Gastrocnemius medialis (tissue), 4 donors: ENCODE measurements at regions not wholly inside any gene's neighbourhood (a gene's known extent, or its start where the extent isn't known, plus 50 kb on each side); places are given as distances from the start of the nearest gene placed in this dataset.

Source experiments
- ATAC-seq, 2 donors: fragments of 150-250 bp; one replicate each; pipeline ENCODE4 v1.9.1; 2016
- DNase-seq, 2 donors: peaks; one replicate each; pipeline ENCODE4 v3.0.0-alpha.2; 2019
- H3K27ac ChIP-seq, 4 donors: fragments of 200-600 bp; sonication (generic); 1 replicate in 1 of 4; 2 replicates in 3 of 4; pipeline ENCODE4 v1.5.1; 2016 to 2018; ENCODE audit warnings: mild to moderate bottlenecking in 2 of 4, moderate library complexity in 1 of 4
- H3K27me3 ChIP-seq, 3 donors: fragments of 200-600 bp; sonication (generic) in 2 of 3; 1 replicate in 1 of 3; 2 replicates in 2 of 3; pipeline versions ENCODE4 v1.5.1 to v1.6.0; 2016 to 2019; ENCODE audit warnings: mild to moderate bottlenecking in 1 of 3, moderate library complexity in 1 of 3
- H3K36me3 ChIP-seq, 2 donors: fragments of 200-600 bp; sonication (generic) in 1 of 2; one replicate each; pipeline ENCODE4 v1.5.1; 2017 to 2018
- H3K4me1 ChIP-seq, 2 donors: fragments of 200-600 bp; sonication (generic) in 1 of 2; one replicate each; pipeline ENCODE4 v1.5.1; 2016 to 2017; ENCODE audit warnings: mild to moderate bottlenecking in 2 of 2
- H3K4me3 ChIP-seq, 4 donors: fragments of 200-600 bp; sonication (generic) in 3 of 4; 1 replicate in 1 of 4; 2 replicates in 3 of 4; pipeline ENCODE4 v1.5.1; 2016 to 2019; ENCODE audit warnings: mild to moderate bottlenecking in 2 of 4
- H3K9me3 ChIP-seq, 3 donors: fragments of 200-600 bp; sonication (generic) in 2 of 3; 1 replicate in 1 of 3; 2 replicates in 2 of 3; pipeline ENCODE4 v1.5.1; 2016 to 2019
- POLR2A ChIP-seq, 2 donors: fragments of 450-650 bp; IDR thresholded peaks; one replicate each; pipeline ENCODE4 v1.6.1; 2017; ENCODE audit warnings: antibody characterized with exemption in 2 of 2, mild to moderate bottlenecking in 2 of 2, moderate library complexity in 2 of 2
- in situ Hi-C, 4 donors: fragments of 200-750 bp; cut with MboI; loops; one replicate each; pipeline versions ENCODE4 v1.15.0 to v1.8.0; 2017; ENCODE audit warnings: low sequenced_read_pairs in 4 of 4
- intact Hi-C: fragments of 100-400 bp; cut with DNase I; formaldehyde crosslinking; loops from one replicate; pipeline ENCODE4 v1.15.1; 2023; ENCODE audit warnings: low total_unique reads
- TF ChIP-seq, protein P1 (sequence below), 5 experiments: fragments of 450-650 bp in 3 of 5; fragments of 200-600 bp in 2 of 5; sonication (generic) in 2 of 5; IDR thresholded peaks in 4 of 5; conservative IDR thresholded peaks in 1 of 5; 1 replicate in 4 of 5; 2 replicates in 1 of 5; pipeline ENCODE4 v1.5.1; 2016 to 2019; ENCODE audit warnings: antibody characterized with exemption in 5 of 5, mild to moderate bottlenecking in 3 of 5, moderate library complexity in 3 of 5

DNA sequence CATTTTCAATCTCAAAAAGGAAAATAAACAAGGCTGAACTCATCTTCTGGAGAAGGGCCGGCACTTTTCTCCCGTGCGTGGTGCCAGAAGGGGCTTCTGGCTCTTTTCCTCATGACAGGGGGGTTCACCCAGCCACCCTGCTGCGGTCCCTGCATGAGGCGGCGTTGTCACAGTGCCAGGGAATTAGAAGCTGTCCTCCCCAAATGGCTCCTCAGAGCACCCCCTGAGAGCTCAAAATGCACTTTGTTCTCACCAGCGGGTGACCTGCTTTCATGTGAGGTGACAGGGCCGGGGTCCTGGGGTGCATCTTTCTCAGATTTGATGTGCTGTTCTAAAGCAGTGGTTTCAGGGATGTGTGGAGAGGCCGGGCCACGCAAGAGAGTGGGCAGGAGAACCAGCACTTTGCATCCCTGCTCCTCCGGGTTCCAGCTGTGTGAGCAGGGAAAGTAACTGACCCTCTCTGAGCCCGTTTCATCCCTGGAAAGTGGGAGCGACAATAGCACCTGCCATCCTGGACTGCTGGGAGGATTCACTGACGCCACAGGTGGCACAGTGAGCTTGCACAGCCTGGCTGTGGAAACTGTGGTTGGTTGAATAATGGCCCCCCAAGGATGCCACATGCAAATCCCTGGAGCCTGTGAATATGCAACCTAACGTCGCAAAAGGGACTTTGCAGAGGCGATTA, 94.0 kb downstream of the FOXL1 start:
- DNase-seq, result no peak
- H3K9me3 ChIP-seq, result no peaks in the 10 kb centered on the region
- H3K4me1 ChIP-seq, result peaks cover 31 to 41% of the 10 kb centered on the region in 2 donors
- H3K27me3 ChIP-seq, result no peaks in the 10 kb centered on the region
- no peak overlapping the region for H3K4me3 ChIP-seq
- H3K36me3 ChIP-seq, result no peaks in the 10 kb centered on the region
- H3K27ac ChIP-seq, result peak overlapping the region in 2 of 4 donors; percentile 18 to 93
- TF ChIP-seq POLR2A (IDR thresholded peaks at IDR 0.05), result no peak
- TF ChIP-seq, protein P1, sequence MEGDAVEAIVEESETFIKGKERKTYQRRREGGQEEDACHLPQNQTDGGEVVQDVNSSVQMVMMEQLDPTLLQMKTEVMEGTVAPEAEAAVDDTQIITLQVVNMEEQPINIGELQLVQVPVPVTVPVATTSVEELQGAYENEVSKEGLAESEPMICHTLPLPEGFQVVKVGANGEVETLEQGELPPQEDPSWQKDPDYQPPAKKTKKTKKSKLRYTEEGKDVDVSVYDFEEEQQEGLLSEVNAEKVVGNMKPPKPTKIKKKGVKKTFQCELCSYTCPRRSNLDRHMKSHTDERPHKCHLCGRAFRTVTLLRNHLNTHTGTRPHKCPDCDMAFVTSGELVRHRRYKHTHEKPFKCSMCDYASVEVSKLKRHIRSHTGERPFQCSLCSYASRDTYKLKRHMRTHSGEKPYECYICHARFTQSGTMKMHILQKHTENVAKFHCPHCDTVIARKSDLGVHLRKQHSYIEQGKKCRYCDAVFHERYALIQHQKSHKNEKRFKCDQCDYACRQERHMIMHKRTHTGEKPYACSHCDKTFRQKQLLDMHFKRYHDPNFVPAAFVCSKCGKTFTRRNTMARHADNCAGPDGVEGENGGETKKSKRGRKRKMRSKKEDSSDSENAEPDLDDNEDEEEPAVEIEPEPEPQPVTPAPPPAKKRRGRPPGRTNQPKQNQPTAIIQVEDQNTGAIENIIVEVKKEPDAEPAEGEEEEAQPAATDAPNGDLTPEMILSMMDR (IDR thresholded peaks at IDR 0.05 in 4 of 5, conservative IDR thresholded peaks at IDR 0.05 in 1 of 5), result no peak
- in situ Hi-C loops, result no loop called here
- ATAC-seq, result no peak
- intact Hi-C loops, result no loop called here

DNA sequence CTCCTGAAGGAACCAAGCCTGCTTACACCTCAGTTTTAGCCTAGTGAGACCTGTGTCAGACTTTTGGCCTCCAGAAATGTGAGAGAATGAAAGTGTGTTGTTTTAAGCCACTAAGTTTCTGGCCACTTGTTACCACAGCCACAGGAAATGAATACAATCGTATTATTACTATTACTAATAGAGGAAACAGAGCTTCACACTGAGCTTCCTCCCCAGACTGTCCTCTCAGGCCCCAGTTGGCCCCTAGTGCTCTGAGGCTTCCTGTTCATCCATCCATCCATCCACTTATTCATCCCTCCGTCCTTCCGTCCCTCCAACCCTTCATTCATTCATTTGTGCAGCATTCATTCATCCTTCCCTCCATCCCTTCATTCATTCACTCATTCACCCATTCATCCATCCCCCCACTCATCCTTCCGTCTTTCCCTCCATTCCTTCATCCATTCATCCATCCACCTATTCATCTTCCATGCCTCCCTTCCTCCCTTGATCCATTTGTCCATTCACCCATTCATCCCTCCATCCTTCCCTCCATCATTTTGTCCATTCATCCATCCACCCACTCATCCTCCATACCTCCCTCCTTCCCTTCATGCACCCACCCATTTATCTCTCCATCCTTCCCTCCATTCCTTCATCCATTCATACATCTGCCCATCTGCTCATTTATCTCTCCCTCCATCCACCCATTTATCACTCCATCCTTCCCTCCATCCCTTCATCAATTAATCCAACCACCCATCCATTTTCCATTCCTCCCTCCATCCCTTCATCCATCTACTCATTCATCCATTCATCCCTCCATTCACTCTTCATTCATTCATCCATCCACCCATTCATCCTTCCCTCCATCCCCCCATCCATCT, 95.0 kb downstream of the FOXL1 start:
- DNase-seq, result no peak
- no peak overlapping the region for H3K27ac ChIP-seq
- no peak for ATAC-seq
- H3K4me1 ChIP-seq, result peaks cover 31% of the 10 kb centered on the region in 2 donors
- H3K36me3 ChIP-seq, result no peaks in the 10 kb centered on the region
- H3K4me3 ChIP-seq, result no peak overlapping the region
- no peak for TF ChIP-seq POLR2A (IDR thresholded peaks at IDR 0.05)
- TF ChIP-seq, protein P1 (IDR thresholded peaks at IDR 0.05 in 4 of 5, conservative IDR thresholded peaks at IDR 0.05 in 1 of 5), result no peak
- intact Hi-C loops (no loop called here), in situ Hi-C loops (no loop called here)
- no peaks in the 10 kb centered on the region for H3K9me3 ChIP-seq
- no peaks in the 10 kb centered on the region for H3K27me3 ChIP-seq

DNA sequence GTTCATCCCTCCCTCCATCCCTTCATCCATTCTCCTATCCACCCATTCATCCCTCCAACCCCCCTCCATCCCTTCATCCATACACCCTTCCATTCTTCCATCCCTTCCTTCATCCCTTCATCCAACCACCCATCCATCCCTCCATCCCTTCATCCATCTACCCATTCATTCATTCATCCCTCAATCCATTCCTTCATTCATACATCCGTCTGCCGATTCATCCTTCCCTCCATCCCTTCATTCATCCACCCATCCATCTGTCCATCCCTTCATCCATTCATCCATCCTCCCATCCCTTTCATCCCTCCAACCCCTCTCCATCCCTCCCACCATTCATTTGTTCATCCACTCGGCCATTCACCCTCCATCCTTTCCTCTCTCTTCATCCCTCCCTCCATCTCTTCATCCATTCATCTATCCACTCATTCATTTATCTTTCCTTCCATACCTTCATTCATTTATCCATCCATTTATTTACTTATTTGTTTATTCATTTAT, 95.7 kb downstream of the FOXL1 start:
- H3K36me3 ChIP-seq, result no peaks in the 10 kb centered on the region
- in situ Hi-C loops, result no loop called here

DNA sequence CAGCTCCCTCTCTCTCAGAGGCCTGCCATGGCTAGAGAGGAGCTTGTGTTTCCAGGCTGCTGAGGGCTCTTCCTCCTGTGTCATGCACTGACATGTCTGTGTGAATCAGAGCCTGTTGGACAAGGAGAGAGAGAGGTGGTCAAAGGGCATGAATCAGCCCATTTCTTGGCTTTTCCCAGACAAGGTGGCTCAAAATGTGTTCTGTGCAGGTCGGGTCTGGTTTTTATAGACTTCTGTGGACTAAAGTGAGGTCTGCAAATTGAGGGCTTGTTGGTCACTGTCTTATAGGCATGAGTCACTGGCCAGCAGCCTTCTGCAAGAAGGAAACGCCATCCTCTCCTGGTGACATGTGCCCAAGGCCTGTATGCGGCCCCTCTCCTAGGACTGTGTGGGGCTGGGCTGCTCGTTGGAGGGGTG, 97.9 kb downstream of the FOXL1 start:
- DNase-seq (no peak), ATAC-seq (no peak)
- Histone ChIP-seq H3K4me1 (peaks cover 5% of the 10 kb centered on the region in 2 donors), H3K27me3 (peaks cover under 1 to 11% (median 10%) of the 10 kb centered on the region in 3 donors), H3K27ac (no peak overlapping the region), H3K36me3 (no peaks in the 10 kb centered on the region), H3K9me3 (no peaks in the 10 kb centered on the region), H3K4me3 (no peak overlapping the region)
- TF ChIP-seq POLR2A (IDR thresholded peaks at IDR 0.05), result no peak
- TF ChIP-seq, protein P1 (IDR thresholded peaks at IDR 0.05 in 4 of 5, conservative IDR thresholded peaks at IDR 0.05 in 1 of 5), result no peak
- intact Hi-C loops (no loop called here), in situ Hi-C loops (no loop called here)

More for the DNA sequence above, 95.7 kb downstream of the FOXL1 start:
- DNase-seq (no peak), ATAC-seq (no peak)
- Histone ChIP-seq H3K27ac (no peak overlapping the region), H3K27me3 (no peaks in the 10 kb centered on the region), H3K9me3 (no peaks in the 10 kb centered on the region), H3K4me3 (no peak overlapping the region), H3K4me1 (peaks cover 24% of the 10 kb centered on the region in 2 donors)
- TF ChIP-seq, protein P1 (IDR thresholded peaks at IDR 0.05 in 4 of 5, conservative IDR thresholded peaks at IDR 0.05 in 1 of 5), result no peak
- TF ChIP-seq POLR2A (IDR thresholded peaks at IDR 0.05), result no peak
- intact Hi-C loops, result no loop called here
